GM19438 (cell line): ENCODE measurements at regions not wholly inside any gene's neighbourhood (a gene's known extent, or its start where the extent isn't known, plus 50 kb on each side); places are given as distances from the start of the nearest gene placed in this dataset.
"Not testable (repeated sequence)": the region's sequence is repeated elsewhere in the genome, so short reads cannot be mapped to it uniquely, and the experiment has no call there.

Experiments used
- ATAC-seq: cut with Tn5 transposase; IDR thresholded peaks from one replicate; pipeline ENCODE4 v1.9.1; 2021; ENCODE audit warnings: low read depth; ENCODE audit not compliant: unreplicated experiment

DNA sequence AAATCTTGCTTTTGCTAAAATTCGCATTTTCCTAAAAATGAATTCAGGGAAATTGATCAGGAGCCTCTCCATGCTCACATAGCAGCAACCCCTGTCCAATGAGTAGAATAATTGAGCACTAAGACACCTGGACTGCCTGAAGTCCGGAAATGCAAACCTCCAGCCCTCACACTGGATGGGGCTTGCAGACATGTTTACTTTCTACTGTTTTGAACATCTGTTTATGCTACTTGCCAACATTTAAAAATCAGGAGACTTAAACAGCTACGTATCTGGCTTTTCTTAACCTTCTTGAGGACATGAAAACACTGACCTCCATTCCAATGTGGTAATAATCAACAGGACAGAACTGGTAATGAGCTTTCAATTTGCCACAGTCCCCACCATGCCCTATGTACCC lies 184.4 kb downstream of the SHOX2 start:
- ATAC-seq: no peak

DNA sequence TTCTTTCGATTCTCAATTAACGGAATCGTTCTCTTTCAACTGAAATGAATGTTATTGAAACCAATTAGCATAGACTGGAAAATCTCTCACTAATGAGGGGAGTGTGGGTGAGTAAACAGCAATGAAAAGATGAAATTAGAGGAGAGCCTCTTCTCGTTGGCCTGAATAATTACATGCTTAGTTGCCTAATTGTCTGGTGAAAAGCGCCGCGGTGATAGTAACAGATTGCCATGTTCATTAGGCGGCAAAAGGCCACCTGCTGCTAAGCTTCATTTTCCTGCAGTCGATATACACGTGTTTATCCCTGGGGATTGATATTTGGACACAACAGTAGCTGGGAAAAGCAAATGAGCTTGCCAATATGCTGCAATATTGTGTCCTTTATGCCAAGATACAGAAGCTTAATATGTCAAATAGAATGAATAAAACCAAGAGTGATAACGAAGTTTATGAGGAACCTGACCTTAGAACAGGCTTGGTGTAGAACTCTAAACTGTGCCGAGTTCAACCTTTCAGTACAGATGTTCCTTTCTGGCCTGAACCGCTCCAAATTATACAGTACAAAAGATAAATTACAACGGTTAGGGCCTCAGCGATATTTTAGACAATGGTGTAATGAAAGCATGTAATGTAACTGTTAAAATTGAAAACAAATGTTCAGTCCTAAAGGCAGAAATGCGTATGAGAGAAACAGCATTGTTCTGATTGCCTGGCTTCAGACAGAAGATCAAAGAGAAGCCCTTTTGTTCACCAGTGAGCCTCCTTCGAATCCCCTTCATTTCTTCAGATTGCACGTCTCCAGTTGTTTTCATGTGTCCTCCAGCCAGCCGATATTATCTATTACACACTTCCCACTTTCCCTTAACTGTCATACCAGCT lies 185.2 kb downstream of the SHOX2 start:
- no peak for ATAC-seq

DNA sequence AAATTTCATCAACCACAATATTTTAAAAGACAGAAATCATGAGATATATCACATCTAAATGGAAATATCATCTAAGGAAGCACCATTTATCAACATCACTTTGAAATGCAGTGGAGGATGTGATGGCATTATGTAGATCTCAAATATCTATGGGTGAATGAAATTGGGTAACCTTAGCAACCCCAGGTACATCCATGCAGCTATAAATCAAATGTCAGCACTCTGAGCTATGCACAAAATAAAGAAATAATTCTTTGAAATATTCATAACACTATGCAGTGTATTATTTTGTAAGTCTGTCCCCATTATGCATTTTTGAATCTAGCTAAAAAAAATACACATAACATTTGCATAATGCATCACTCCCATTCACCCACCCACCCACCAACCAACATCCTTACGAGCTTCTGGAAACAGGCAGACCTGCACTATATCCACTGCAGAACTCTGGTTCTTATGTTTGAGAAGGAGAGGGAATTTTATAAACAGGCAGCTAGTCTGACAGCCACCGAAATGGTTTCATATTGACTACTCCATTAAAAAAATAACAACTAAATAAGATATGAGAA lies 186.8 kb downstream of the SHOX2 start:
- no peak for ATAC-seq

DNA sequence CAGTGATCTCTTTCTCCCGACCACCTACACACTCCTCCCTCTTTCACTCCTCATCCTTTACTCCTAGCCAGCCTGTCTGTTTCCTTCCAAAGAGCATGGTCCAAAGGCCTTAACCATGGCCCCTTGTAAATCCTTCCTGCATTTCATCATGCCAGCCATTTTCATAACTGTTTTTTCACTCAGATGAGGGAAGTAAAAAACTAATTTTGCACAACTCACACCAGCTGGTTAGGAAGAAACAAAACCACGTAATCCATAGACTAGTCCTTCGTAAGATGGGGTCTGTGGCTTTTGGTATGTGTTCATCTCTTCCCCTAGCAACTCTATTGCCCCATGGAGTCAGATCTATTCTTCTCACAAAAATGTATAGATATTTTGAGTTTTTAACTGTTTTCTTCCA lies 187.8 kb downstream of the SHOX2 start:
- ATAC-seq: no peak

DNA sequence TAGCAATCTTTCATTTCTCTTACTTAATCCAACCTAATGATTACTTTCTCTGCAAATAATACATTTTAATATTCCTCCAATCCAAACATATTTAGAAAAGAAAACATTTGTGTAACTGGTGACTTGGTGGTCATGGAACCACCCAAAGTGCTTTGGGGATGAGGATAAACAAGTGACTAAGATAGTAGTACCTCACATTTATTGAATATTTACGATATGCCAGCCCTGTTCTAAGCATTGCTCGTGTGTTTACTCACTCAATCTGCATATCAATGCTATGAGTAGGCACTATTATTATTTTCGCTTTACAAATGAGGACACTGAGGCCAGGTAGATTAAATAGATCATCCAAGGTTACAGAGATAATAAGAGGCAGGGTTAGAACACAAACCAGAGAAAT lies 189.5 kb downstream of the SHOX2 start:
- no peak for ATAC-seq

DNA sequence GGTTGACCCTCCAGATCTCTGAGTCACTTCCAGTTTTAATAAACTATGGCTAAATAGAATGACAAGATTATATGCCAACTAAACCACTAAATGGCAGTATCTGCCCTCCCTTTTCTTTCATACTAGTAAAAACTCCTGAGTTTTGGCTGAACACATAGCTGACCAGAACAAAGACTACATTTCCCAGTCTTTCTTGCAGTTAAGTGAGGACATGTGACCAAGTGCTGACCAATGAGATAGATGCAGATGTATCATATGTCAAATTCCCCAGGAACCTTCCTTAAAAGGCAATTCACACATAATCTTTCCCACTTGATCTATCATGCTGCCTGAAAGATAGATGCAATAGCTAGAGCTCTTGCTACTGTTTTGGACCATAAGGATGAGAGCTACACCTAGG lies 191.3 kb downstream of the SHOX2 start:
- no peak for ATAC-seq

DNA sequence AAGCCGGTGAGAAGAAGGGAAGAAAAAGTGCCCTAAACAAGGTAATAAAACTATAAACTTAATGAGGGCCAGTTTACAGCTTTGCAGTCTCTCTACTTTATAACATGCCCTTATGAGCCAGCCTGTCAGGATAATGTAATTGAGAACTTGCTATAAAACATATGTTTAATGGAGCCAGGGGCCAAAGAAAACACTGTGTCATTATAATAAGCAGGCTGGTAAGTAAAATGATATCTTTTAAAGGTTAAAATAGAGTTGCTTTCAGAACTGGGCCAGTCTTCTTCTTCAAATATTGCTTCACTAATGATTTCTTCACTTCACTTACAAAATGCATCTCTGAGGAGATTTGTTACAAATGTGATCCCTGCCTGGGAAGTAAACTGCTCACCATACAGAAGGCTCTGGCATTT lies 192.5 kb downstream of the SHOX2 start:
- no peak for ATAC-seq

DNA sequence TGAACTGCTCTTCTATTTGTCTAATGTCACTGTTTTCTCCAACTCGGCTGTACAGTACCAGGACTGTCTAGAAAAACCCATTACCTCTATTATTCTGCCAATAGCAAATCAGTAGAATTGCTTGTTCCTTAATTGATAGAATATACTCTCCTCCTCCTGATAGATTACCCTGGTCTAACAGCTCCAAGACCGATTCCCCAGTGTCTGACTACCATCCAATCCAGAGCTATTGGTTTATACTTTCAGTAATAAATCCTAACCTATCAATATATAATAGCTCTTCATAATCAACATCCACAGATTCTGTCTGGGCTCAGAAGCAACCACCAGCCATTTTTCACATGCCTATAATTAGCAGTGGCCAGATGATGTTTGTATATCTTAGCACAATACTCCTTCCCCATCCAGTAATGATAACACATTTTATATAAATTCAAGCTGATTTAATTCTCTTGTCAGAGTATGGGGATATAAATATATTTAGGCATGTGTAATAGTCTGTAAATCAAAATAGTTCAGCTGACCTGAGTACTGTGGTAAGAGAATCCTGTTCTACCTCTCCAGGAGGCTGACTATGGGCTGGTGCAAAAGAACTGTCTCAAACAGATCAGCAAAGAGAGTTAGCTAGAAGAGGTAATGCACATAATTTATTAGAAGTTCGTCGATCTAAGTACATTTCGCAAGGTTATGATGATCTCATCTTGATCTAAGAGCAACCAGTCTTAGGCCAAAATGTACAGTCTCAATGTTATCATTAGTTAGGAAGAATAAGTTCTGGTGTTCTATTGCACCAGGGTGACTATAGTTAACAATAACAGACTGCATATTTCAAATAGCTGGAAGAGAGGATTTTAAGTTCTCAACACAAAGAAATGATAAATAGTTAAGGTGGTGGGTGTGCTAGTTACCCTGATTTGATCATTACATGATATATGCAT lies 193.4 kb downstream of the SHOX2 start:
- ATAC-seq: no peak

DNA sequence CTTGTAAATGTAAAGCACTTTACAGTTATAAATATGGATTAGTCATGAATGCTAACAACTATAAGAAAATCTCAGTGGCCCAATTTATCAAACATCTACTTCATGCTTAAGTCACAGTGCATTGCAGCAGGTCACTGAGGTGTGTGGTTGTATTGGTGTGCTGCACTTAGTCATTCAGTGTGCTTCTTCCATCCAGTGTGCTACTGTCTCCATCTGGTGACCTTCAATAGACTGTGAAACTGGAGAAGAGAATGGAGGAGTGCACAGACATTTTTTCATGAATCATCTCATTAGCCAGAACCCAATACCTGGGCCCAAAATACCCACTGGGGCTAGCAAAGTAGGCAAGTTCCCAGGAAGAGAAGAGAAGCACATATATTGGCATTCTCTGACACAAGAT lies 199.6 kb downstream of the SHOX2 start:
- no peak for ATAC-seq

DNA sequence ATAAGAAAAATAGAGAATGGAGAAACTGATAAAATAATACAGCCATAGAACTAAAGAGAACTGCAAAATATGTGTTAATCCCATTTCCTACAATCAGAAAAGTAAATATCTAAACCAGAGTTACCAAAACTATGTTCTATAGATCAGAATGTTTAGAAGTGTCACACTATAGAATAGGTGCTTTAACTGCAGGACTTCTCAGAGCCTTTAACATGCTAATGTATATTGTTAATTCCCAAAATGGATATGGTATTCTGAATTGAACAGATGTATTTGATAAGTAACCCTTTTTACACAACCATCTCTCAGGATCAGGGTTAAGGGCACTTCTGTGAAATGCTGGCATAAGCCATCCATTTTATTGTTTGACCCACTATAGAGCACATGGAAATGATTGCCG lies 200.3 kb downstream of the SHOX2 start:
- no peak for ATAC-seq

DNA sequence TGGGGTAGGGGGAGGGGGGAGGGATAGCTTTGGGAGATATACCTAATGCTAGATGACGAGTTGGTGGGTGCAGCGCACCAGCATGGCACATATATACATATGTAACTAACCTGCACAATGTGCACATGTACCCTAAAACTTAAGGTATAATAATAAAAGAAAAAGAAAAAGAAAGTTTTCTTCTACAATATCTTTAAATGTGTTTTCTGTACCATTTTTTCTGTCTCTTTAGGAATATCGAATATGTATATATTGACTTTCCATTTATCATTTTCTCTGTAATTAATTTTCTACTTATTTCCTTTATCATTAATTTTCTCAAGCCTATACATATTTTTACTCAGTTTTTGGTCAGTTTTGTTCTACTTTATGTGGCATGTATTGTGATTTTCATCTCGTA lies 203.5 kb downstream of the SHOX2 start:
- not testable (repeated sequence) for ATAC-seq

DNA sequence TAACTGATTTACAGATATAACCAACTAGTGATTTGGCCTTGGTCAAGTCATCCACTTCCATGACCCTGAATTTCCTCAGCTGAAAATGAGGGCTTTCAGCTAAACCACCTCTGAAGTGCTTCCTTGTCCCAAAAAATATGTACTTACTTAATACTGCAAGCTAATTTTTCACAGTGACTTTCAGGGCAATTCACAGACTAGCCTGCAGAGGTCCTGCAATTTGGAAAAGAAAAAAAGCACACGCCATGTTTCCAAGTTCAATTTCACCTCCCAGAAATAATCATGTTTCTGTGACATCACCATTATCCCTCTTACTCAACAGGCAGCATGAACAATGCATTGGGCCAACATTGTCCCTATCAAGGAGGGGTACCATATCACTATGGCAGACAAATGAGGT lies 218.2 kb downstream of the SHOX2 start:
- no peak for ATAC-seq

DNA sequence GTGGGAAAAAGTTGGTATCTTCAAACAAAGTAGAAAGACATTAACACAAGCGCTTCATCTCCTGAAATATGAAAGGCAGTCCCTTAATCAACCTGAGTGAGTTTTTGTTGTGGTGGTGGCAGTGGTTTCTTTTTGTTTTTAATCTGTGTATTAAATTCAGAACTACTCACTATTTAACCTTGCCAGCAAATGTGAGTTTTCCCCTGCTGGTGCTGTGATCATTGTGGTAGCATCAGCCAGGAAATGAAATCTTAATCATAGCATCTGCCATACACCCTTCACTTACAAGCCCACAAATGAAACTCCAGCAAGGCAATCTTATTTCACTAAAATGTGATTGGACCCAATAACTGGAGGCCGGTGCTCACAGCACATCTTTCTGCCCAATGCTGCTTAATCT lies 229.7 kb downstream of the SHOX2 start:
- no peak for ATAC-seq

DNA sequence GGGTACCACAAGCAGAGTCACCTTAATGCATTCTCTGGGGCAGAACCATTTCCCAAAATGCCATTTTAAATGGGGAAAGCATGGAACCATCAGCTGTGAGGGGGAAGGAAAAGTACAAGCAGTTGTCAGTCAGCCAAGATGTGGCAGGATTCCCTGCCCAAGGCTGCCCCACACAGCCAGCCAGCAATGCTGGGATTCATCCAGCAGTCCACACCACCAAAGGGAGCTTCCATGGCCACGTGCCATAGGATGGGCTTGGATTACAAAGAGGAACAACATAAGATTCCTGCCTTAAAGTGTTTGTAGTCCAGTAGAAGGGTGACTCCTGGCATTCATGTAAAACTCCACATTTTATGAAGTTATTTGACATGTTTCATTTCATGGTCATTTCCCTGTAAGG lies 233.3 kb downstream of the SHOX2 start:
- ATAC-seq: no peak

DNA sequence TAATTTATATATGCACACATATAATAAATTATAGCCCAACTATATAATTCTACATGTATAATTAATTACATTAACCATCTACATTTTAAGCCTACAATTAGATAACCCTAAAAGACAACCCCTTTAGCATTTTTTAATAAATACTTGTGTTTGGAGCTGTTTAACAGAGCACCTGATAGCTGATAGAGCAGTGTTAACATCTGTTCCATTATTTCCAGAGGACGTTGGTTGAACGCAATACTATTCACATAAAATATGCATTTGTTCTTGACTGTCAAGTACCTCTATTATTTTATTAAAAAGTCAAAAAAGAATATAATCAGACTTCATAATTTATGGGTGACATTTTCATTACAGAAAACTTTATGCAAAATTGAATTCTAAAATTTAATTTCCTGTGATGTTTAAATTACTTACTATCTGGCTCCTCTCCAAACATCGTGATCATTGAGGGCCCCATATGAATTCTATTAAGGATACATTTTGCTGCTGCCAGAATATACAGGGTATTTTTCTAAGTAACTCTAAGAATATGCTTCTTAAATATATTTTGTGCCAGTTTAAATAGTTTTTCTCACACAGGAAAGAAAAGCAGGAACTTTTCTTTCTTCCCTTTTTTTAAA lies 234.3 kb downstream of the SHOX2 start:
- no peak for ATAC-seq

DNA sequence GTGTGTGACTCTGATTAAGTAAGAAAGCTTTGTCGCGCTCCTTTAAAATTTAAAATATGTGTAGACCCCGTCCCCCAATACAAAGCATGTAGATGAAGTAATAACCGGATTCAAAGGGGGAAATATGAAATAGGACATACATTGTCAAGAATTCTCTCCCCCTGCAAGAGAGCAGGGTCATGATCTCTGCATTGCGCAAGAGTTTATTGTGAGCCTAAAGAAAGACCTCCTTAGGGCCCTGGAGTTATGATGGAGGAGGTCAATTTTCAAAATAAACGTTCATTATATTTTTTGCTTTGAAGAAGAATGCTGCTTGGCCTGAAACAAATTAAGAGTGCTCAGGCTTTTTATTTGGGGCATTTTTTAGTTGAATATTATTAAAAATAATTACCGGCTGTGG lies 235.0 kb downstream of the SHOX2 start:
- ATAC-seq: no peak

DNA sequence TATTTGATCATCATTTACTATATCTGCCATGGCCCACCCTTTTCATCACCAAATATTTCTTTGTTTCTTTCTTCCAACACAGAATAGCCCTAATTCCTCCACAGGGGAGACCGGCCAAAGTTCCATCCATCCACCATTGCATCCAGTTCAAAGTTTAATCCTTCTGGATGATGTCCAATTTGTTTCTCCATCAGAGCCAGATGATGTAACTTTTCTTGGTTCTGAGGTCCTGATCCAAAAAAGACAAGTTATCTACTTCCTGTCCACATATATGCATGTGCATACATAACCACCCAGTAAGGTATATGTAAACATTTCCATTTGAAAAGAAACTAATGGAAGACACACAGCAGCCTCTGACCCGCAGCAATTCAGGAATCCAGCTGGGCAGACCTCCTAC lies 237.3 kb downstream of the SHOX2 start:
- ATAC-seq: no peak

DNA sequence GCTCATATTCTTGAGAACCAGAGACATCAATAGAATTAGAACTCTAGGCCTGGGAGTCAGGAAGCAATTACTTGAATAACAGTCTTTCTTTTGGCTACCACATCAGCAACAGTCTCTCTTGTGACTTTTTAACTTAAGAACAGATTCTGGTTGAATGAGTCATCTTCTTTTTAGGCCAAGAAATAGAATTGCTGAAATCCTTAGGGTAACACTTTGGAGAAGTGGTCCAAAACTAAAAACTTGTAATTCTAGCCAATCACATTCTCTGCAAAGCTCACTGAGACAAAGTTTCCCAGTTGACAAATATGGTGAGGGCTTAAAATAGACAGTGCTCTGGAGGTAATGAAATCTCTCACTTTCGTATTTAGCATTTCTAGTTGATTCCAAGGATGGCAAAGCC lies 238.0 kb downstream of the SHOX2 start:
- no peak for ATAC-seq

DNA sequence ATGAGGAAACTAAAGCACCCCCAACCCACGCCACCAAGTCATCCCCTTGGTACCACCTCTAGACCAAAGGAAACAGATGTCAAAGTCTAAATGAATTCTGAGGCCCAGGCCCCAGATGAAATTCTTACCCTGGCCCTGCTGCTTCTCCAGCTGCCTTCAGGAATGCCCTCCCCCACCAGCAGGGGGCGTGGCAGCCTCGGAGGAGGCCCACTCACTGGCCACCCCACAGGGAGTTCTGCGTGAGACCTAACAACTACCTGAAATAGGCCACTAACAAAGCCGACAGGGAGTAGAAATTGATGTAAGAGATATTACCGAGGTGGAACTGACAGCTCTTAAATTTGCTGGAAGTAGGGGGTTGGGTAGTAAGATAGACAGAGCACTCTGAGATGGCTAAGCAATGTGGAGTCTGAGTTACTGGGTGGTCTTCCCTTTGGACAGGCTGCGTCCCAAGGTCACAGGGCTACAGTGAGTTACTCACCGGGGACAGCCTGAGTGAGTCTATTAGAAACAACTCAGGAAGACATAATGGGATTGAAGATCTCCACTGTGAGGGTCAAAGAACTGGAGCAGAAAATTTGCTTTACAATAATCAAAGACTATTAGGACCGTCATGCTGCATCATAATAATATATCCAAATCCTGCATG lies 240.7 kb downstream of the SHOX2 start:
- peak; percentile 82 for ATAC-seq

DNA sequence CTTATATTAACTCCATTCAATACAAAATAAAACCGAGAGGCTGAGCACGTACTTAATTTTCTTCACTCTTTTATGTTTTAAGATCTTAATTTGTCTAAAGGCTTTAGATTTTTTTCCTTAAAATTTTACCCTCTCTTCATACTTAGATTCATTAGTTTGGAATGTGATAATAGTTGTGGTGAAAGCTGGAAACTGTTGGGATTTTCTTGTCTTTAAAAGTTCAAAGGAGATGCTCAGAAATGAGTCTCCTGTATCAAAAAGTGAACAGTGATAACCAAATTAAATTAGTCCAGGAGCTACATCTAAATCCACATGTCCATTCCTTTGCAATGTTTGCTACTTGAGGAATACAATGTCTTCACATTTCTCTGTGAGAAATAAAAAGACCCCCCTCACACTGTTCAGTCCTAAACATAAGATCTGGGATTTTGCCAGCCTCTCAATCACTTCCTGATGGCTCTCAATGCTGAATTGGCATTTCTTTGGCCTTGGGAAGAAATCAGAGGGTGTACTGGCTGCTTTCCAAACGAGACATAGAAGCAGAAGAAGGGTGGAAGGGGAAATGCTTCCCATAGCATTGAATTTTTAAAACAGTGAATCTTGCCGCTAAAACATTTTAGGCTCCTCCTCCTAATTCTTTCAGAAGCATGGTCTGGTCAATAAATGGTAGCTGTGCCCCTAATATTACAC lies 245.0 kb downstream of the SHOX2 start:
- ATAC-seq: no peak
